ENCODE measurements at regions not wholly inside any gene's neighbourhood (a gene's known extent, or its start where the extent isn't known, plus 50 kb on each side); places are given as distances from the start of the nearest gene placed in this dataset.

DNA sequence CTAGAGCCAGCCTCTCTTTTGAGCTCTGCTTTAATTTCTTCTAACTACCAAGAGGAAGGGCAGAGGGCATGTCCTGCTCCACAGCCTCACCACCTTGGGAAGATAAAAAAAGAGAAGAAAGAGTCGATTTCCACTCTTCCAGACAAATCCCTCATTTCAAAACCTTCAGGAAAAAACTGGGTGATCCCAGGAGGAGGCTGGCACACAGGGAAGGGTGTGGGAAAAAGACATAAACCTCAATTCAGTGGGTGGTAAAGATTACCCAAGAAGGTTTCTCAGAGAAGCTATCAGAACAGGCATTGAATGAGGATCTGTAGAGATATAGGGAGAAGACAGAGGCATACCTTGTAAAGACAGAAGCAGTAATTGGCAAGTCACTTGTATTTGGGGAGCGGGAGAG lies 79.9 kb upstream of the CRHR1 start:
- TF ChIP-seq POLR2AphosphoS5 (IDR thresholded peaks at IDR 0.05; ENCODE audit: low read depth, low read length), result no peak
- TF ChIP-seq, protein P1, sequence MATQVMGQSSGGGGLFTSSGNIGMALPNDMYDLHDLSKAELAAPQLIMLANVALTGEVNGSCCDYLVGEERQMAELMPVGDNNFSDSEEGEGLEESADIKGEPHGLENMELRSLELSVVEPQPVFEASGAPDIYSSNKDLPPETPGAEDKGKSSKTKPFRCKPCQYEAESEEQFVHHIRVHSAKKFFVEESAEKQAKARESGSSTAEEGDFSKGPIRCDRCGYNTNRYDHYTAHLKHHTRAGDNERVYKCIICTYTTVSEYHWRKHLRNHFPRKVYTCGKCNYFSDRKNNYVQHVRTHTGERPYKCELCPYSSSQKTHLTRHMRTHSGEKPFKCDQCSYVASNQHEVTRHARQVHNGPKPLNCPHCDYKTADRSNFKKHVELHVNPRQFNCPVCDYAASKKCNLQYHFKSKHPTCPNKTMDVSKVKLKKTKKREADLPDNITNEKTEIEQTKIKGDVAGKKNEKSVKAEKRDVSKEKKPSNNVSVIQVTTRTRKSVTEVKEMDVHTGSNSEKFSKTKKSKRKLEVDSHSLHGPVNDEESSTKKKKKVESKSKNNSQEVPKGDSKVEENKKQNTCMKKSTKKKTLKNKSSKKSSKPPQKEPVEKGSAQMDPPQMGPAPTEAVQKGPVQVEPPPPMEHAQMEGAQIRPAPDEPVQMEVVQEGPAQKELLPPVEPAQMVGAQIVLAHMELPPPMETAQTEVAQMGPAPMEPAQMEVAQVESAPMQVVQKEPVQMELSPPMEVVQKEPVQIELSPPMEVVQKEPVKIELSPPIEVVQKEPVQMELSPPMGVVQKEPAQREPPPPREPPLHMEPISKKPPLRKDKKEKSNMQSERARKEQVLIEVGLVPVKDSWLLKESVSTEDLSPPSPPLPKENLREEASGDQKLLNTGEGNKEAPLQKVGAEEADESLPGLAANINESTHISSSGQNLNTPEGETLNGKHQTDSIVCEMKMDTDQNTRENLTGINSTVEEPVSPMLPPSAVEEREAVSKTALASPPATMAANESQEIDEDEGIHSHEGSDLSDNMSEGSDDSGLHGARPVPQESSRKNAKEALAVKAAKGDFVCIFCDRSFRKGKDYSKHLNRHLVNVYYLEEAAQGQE (IDR thresholded peaks at IDR 0.05; ENCODE audit: insufficient read depth in 1 of 2, low read depth in 2 of 2, low read length in 2 of 2), result no peak
- TF ChIP-seq TAF1 (IDR thresholded peaks at IDR 0.05; ENCODE audit: borderline replicate concordance, insufficient read depth, low read length), result no peak
- TF ChIP-seq SIN3A (IDR thresholded peaks at IDR 0.05; ENCODE audit: borderline replicate concordance, insufficient read depth, low read length), result no peak
- TF ChIP-seq FOXP2 (optimal IDR thresholded peaks at IDR 0.05; ENCODE audit: borderline replicate concordance, extremely low read depth, extremely low read length, insufficient read depth), result no peak

All from PFSK-1 (cell line).